GM23248 (cell line): ENCODE measurements at regions not wholly inside any gene's neighbourhood (a gene's known extent, or its start where the extent isn't known, plus 50 kb on each side); places are given as distances from the start of the nearest gene placed in this dataset.

Experiments
- EZH2 ChIP-seq: fragments of 200-600 bp; sonication (generic); IDR thresholded peaks from 2 replicates; pipeline ENCODE4 v1.6.1; 2018; ENCODE audit warnings: antibody characterized with exemption, mild to moderate bottlenecking; ENCODE audit not compliant: insufficient read depth, poor library complexity, severe bottlenecking
- EZH2phosphoT487 ChIP-seq: fragments of 200-600 bp; sonication (generic); IDR thresholded peaks from 2 replicates; pipeline ENCODE4 v1.6.1; 2018; ENCODE audit warnings: antibody characterized with exemption, moderate library complexity, mild to moderate bottlenecking, low read depth; ENCODE audit not compliant: insufficient read depth

DNA sequence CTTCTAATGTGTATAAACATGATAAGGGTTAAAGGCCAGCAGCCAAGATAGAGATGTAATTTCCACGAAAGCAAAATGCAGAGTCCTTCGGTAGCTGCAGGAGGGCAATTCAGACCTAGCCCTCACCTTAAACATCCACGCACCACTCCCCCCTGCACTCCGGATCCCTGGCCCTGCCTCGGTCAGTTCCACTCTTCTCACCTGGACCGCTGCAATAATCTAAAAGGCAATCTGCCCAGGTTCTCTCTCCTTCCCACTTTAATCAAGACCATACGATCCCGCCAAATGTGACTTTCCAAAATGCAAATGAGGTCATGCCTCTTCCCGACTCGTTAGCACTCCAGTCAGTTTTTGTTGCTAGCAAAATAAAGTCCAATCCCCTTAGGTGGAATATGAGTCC is 485.2 kb downstream of the EIPR1 start:
- TF ChIP-seq EZH2 (no peak), EZH2phosphoT487 (no peak)
